HG03108 (cell line): ENCODE measurements at regions not wholly inside any gene's neighbourhood (a gene's known extent, or its start where the extent isn't known, plus 50 kb on each side); places are given as distances from the start of the nearest gene placed in this dataset.

Experiments used
- ATAC-seq: cut with Tn5 transposase; IDR thresholded peaks from one replicate; pipeline ENCODE4 v1.9.1; 2021; ENCODE audit warnings: moderate library complexity; ENCODE audit not compliant: unreplicated experiment

DNA sequence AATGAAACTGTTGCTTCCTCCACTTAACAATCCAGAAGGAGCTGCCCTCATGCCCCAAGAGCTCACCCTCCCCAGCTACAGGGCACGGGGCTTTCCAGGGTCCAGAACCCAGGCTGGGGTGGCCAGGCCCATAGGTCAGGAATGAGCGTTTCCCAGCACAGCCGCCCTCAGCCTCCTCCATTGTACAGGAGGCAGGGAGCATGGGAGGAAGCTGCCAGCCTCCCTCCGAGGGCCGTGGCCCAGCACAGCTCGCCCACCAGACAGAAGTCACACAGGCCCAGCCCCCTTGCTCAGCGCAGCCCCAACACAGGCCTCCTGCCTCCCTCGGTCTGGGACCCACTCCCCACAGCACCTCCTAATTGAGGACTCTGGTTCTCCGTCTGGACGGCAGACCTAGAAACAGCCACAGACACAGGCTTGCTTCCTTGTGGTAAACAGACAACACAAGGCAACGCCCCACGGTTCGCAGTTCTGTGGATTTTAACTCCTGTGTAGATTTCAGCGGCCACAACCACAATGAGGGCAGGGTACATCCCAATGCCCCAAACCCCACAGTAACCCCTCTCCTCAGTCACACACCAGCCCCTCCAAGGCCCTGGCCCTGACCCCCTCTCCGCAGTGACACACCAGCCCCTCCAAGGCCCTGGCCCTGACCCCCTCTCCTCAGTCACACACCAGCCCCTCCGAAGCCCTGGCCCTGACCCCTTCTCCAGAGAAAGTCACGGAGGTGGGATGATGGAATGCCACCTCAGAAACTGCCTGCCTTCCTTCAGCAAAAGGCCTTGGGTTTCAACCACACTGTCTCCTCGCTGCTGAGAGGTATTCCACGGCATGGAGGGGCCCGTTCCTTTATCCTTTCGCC is 173.5 kb downstream of the DLL1 start:
- ATAC-seq: no peak

DNA sequence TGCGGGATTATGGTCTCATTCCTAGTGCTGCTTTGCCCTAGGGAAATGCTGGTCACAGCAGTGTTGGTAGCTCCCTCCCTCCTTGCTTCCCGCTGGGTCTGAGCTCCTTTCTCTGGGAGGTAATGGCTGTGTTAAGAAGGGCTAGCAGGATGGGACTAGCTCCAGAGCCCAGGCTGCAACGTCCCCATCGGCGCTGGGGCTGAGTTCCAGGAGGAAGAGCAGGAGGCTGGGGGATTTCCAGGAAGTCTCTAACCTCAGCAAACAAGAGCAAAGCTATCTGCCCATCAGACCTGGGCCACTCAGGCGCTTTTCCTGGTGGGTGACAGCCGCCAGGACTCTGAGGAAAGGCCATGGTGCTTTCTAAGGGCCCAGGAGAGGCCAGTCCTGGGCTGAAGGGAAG is 174.2 kb downstream of the DLL1 start:
- no peak for ATAC-seq

DNA sequence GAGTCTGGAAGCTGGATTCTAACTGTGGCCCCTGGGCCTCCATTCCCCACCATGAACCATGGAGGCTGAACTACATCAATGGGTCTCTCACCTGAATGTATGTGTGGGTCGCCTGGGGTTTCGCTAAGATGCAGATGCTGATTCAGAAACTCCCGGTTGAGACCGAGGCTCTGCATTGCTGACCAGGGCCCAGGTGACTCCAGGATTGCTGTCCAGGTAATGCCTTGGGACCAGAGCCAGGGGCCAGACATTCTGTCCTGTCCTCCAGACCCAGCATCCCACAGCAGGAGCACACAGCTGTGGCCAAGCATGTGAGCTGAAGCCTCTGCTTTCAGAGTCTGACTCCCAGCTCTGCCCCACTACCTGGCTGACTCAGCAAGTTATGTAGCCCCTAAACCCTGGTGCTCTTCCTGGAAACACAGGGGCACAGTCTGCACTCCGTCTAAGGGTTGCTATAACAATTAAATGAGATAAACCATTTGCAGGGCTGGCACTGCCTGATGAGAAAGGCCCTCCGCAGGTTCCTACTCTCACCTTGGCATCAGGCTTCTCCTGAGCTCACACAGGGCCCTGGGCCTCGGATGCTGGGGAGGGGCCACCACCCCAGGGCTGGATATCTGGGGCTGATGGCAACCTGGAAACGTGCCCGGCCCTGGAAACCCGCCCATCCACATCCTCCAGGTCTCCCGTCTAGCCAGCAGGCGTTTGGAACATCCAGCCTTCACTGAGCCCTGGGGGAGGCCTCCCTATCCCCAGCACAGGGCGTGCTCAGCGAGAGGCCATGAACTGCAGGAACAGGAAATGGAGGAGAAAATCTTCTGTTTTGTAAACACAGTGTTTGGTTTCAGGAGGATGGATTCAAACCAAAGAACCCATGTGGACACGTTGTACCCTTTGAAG is 175.7 kb downstream of the DLL1 start:
- ATAC-seq: no peak

DNA sequence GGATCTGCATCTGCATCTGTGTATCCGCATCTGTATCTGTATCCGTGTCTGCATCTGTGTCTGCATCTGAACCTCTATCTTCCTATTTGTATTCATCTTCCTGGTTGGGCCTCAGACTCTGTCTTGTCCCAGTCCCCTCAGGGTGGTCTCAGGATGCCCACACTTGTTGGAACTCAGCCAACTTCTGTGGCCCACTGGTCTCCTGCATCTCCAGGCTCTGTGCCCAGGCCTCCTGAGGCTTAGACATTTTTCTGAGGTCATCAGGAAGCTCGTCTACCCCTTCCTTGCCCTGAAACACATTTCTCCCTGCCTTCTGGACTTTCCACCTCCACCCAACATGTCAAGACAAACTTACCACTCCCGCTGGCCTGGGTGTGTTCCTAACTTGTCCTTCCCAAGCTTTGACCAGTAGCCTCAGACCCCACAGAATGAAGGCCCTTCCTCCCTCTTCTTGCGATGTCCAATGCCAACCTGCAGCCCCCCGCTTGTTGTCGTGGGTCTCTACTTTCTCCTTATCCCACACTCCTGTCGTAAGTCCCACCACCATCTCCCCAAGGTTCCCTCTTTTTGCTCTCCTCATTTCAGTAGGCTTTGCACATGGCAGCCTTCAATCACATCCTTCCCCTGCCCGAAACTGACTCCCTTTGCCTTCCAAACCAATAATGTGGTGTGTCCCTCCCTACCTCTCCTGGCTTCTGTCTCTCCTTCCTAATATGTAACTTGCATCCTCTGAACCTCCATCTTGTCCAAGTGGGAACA is 176.5 kb downstream of the DLL1 start:
- no peak for ATAC-seq

DNA sequence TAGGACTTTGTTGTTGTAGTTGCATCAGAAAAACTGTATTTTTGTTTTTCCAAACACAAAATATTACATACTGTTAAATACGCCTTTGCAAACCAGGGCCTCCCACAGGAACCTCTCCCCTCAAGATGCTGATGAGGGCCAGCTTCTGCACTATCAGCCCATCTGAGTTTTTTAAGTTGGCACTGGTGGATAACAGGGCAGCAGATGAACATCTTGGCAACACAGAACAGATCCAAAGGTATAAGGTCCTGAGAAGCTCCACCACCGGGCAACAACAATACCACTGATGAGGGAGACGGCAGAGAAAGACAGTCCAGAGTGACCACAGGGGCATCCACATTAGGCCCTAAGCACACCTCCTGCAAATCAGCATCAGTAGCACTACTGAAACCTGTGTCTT is 177.7 kb downstream of the DLL1 start:
- no peak for ATAC-seq

DNA sequence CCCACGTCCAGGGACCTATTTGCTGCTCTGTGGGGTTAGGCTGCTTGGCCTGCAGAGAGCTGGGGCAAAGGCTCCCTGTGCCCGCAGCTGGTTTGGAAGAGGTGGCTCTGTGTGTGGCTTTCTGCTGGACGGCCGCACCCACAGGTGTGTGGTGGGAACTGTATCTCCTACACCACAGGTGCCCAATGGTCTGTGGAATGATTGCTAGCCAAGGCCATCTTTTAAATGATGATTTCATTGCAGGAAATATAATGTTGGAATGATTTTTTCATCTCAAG is 178.4 kb downstream of the DLL1 start:
- no peak for ATAC-seq

DNA sequence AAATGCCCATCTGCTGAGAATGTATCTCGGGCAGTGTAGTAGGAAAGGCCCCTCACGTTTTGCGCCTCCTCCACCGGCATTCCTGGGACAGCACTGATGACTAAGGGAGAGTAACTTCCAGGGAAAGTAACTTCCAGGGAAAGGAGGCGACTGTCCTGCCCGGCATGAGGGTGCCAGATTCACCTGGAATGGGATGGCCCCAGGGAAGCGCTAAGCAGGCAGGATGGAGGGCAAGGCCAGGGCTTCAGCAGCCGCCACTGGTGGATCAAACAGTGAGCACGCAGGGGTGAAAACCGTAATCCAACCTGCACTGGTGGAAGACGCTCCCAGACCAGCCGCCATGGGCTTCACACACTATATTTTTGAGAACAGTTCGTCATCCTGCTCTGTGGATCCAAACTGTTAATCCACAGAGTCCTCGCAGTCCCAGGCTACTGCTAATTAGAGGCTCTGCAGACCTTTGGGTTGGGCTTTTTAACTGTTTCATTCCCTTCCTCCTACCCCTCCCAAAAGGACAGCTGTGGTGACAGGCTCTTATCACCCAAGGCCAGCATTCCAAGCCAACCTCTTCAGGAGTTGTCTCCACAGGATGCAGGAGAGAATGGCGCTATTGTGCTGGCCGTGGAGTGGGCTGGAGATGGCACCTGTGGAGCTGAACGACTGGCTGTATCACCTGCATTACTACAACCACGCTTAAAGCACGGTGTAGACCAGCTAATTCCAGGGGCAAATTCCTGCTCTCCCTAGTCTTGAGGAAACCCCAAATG is 178.9 kb downstream of the DLL1 start:
- no peak for ATAC-seq

DNA sequence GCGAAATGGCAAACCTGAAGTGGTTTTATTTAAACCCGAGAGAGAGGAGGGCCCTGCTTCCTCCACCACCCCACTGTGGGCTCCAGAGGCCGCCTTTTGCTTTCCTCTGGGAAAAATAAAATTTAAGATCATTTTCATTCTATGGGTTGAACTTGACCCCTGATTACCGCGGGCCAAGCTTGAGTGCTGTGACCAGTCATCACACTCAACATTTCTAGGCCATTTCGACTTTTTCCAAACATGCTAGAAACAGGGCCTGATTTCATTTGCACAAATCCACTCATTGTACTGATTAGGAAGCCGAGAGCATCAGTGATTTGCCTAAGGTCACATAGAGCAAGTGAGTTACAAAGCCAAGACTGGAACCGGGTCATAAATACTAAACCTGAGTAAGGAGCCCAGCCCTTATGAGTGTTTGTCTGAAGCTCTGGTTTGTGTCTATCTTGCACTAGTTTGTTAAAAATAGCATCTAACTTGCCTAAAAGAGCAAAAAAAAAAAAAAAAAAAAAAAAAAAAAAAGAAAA is 179.7 kb downstream of the DLL1 start:
- ATAC-seq: no peak

DNA sequence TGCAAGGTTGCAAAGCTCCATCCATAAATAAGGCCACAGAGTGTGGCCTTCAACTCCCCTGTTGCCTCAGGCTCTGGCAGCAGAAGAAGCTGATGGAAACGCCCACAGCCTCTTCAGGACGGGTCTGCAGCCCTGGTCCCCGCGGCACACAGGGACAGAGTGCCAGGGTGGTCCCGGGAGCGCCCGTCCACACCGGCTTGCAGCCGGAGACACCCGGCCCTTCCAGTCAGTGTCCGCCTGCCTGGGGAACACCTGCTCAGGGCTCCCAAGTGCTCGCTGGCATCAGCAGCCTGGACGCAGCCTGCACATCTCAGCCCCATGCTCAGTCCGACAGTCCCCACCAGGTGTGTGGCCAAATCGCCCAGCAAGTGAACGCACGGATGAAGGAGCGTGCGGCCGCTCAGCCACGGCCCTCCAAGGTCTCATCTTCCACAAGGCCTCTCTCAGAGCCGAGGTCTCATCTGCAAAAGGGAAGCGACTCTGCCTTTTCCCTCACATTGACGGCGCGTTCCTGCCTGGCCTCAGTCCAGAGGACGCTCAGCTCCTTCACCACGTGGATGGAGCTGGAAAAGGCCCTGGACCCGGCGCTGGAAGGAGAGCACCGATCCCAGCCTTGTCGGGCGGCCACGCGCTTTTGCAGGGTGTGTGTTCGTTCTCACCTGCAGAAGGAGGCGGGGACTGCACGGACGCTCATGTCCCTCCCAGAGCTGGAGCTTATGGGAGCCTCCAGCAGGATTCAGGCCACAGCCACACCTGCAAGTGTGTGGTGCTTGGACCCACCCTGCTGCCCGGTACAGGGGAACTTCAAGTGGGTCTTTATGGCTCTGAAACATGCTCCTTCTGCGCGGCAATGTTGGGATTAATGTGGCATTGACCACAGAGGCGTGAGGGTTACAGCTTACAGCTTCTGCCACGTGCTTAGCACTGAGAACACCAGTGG is 180.4 kb downstream of the DLL1 start:
- no peak for ATAC-seq

DNA sequence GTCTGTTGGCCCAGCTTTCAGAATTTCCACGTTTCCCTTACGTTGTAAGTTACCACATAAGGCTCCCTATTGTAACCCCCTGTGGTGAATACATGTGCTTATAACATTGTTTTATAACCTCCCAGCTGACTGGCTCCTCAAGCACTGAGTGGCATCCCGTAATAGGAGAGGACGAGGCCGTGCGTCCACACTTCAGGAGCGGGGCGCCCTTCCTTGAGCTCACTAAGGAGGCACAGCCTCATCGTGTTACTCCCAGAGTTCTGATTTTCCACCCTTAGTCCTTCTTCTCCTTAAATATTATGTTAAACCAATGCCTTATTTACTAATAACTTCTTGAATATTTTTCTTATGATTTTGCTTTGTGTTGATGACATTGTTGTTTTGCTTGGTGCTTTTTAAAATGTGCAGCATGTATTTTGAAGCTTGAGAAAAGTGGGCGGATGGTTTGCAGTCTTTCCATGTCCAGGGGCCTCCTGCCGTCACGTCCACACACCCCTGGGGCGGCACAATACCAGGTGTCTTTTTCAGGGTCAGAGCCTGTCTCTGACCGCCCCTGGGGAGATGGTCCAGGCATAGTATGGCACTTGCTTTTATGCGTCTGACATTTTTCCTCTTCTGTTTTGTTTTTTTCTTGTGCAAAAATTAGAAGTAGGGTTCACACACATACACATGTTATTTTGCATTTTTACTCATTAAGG is 181.8 kb downstream of the DLL1 start:
- no peak for ATAC-seq

DNA sequence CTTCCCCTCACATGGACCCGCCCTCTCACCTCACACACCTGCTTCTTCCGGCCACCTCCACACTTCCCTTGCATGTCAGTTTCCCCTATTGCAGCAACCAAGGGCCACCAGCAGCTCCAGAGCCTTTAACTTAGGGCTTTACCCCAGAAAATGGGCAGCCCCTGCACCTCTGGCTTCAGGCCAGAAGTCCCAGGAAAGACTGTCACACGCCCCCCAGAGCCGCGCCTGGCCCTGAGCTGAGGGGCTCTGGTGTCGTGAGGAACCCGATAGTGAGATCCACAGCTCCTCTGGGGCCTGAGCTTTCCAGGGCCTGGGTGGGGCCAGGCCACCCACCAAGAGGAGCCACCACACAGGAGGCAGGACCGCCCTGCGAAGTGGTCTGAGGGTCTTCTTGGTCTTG is 182.4 kb downstream of the DLL1 start:
- no peak for ATAC-seq

DNA sequence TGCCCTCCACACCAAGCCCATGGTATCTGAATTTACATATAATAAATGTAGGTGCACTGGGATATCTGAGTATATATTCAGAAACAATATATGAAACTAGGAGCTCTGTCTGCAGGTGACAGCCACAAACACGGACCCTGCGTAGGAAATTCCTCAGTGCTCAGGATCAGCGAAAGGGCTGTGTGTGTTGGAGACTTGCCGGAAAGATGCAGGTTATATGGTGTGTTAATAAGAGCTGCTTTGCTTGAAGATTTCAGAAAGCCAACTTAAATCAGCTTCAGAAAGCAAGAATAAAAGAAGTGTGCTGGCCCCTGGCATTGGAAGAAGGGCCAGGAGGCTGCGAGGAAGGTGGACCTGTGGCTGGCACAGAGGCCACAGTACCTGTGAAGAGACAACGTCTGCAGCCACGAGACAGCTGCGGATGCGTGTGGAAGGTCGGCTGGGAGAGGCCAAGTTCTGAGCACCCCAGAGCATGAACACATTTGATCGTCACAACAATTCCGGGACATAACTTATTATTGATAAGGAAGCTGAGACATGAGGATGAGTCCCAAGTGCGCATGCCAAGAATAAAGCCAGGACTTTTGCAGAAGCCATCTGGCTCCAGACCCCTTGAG is 183.2 kb downstream of the DLL1 start:
- ATAC-seq: no peak

DNA sequence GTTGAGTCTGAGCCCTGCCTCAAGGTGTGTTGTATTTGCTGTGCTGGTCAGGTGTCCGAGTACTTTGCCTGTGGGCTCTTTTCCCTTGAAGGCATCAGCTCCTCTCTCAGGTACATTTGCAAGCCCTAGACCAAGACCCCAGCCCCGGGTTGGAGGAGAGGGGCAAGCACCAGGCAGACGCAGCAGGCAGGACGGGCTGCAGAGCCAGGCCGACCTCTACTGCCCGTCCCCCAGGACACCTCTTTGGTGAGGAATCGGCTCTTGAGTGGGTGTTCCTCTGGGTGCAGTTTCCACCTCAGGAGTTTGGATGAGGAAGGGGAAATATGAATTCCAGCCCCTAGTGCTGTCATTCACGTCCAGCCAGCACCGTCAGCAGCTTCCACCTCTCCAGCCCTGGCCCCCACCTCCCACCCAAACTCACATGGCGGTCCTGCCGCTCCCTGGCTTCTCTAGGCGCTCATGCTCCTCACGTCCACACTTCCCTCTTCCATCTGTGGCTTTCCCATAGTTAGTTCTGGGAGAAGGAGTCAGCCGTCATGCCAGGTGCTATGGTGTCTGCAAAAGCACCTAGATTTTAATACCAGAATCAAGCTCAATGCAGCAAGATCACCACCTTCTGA is 183.9 kb downstream of the DLL1 start:
- ATAC-seq: no peak

DNA sequence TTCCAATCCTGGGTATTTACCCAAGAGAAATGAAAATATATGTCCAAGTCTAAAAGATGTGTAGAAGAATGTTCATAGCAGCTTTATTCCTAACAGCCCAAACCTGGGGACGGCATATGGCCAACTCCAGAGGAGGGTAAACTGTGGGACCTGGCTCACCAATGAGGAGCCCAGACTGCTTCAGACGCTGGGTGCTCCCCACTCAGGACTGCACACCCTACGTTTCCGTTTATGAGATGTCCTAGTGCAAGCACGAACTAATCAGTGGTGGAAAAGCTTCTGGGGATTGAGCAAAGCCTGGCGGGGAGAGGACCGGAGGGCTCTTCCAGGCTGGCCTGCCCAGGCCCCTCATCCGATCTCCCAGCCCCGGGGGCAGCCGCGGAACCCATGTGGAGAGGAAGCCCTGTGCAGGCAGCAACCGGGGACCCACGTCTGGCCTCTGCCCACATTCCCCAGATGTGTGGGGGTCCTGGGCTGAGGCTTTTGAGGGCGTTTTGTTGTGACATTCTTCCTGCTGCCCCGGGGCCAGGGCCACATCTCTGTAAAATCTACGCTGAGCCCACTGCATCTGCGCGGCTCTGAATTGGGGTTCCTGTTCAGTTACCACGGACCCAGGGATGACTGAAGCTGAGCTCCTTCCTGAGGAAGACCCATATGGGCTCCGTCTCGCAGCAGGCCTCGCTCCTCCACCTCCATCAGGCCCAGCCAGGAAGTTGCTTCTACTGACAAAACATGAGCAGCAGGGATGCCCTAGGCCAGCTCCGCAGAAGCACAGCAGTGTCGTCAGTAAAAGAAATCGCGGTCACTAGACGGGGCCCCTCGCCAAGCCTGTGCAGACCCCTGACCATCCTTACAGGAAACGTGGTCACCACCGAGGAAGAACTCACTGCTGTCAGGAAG is 188.0 kb downstream of the DLL1 start:
- ATAC-seq: no peak

DNA sequence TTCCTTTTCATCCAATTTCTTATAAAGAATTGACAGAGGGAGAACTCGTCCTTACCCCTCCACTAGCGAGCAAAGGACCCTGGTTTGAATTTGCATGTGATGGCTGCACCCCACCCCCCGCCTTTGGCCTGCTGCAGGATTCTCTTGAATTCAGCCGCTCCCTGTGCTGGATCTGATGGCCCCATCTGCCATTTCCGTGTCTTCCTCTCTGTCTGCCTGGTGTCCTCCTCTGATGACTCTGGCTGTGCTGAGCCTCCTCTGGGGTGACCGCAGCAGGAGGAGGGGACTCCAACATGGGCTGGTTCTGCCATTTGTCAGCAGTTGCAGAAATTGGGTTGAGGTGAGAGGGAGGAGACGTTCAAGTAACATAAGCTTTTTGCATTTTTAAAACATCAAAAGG is 188.8 kb downstream of the DLL1 start:
- ATAC-seq: no peak

DNA sequence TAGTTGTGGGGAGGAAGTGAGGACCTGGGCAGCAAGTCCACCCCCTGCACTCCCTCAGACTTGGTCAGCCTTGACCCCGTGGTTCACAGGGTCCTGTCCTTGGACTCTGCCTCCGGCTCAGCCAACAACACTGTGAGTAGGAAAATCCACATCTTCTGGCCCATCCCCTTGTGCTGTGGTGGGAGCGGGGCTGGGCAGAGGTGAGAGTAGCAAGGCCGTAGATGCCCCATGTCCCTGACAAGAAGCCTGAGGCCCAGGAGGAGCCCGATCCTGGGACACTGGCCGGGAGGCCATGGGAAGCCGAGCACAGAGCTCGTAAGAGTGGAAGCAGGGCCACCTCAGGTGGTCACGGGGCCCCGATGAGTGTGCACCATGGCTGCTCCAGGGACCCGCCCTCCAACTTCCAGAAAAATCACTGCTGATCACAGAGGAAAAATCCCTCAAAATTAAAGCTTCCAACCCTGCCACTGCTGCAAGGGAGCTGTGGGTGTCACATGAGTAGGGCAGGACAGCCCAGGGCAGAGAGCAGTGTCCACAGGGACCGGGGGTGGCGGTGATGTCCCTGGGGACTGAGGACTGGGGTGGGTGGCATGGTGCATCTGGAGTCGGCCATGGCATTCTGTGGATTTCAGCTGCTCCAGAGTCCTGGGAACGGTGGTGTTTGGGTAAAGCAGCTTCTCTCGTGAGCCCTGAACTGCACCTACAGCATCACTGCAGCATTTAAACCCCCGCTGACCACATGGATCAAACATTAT is 189.4 kb downstream of the DLL1 start:
- ATAC-seq: no peak
